GM19463 (cell line): ENCODE measurements at regions not wholly inside any gene's neighbourhood (a gene's known extent, or its start where the extent isn't known, plus 50 kb on each side); places are given as distances from the start of the nearest gene placed in this dataset.

ENCODE experiments used
- ATAC-seq: cut with Tn5 transposase; IDR thresholded peaks from one replicate; pipeline ENCODE4 v1.9.1; 2021; ENCODE audit warnings: mild to moderate bottlenecking, moderate library complexity; ENCODE audit not compliant: unreplicated experiment

GRCh38 chr6:166754218-166755030 lies 127.4 kb upstream of the RPS6KA2 start:
- no peak for ATAC-seq

- ATAC-seq = no peak
Observed at GRCh38 chr6:166752928-166753721, 126.1 kb upstream of the RPS6KA2 start.

- no peak for ATAC-seq
Observed at GRCh38 chr6:166752097-166752496, 125.0 kb upstream of the RPS6KA2 start.

- ATAC-seq = peak; percentile 93
Observed at GRCh38 chr6:166751051-166751595, 124.1 kb upstream of the RPS6KA2 start.

- no peak for ATAC-seq
Observed at GRCh38 chr6:166750108-166750793, 123.2 kb upstream of the RPS6KA2 start.

- no peak for ATAC-seq
Observed at GRCh38 chr6:166749666-166750065, 122.6 kb upstream of the RPS6KA2 start.

- ATAC-seq = no peak
Observed at GRCh38 chr6:166747644-166748595, 120.9 kb upstream of the RPS6KA2 start.

GRCh38 chr6:166745801-166746668 lies 119.0 kb upstream of the RPS6KA2 start:
- no peak for ATAC-seq

GRCh38 chr6:166744223-166745134 lies 117.4 kb upstream of the RPS6KA2 start:
- ATAC-seq = no peak

- ATAC-seq = no peak
Observed at GRCh38 chr6:166743406-166744222, 116.6 kb upstream of the RPS6KA2 start.

- no peak for ATAC-seq
Observed at GRCh38 chr6:166742981-166743380, 115.9 kb upstream of the RPS6KA2 start.

- ATAC-seq = no peak
Observed at GRCh38 chr6:166739976-166740318, 112.9 kb upstream of the RPS6KA2 start.

GRCh38 chr6:166739117-166739975 lies 112.3 kb upstream of the RPS6KA2 start:
- ATAC-seq = no peak

- ATAC-seq = no peak
Observed at GRCh38 chr6:166738386-166739116, 111.5 kb upstream of the RPS6KA2 start.

- ATAC-seq = no peak
Observed at GRCh38 chr6:166737261-166737660, 110.2 kb upstream of the RPS6KA2 start.

- ATAC-seq = no peak
Observed at GRCh38 chr6:166736634-166737033, 109.6 kb upstream of the RPS6KA2 start.
